ENCODE measurements at regions not wholly inside any gene's neighbourhood (a gene's known extent, or its start where the extent isn't known, plus 50 kb on each side); places are given as distances from the start of the nearest gene placed in this dataset.

DNA sequence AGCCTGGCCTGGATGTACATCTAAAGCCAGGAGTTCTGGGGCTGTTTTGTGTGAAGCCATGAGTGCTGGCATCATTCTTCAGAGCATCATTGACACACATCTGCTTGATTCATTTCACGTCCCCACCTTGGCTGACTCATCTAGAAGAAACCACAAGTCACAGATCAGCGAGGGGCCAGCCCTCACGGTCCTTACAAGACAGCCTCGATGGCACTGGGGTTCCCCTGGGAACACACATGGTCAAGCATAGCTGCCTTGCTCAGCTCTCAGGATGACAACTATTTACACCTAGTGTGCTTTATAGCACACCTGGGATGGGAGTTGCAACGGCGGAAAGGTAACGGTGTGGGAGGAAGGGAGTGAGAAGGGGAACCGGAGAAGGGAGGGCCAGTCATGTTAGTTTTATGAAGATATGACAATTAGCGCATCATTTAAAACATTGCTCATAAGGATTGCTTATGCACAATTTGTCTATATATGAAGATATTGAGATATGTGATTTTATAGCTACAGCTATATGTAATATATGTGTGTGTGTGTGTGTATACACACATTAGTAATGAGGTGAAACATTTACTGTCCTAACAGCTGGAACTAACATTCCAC, 227.1 kb downstream of the RPLP1 start:
- TF ChIP-seq, protein P1, sequence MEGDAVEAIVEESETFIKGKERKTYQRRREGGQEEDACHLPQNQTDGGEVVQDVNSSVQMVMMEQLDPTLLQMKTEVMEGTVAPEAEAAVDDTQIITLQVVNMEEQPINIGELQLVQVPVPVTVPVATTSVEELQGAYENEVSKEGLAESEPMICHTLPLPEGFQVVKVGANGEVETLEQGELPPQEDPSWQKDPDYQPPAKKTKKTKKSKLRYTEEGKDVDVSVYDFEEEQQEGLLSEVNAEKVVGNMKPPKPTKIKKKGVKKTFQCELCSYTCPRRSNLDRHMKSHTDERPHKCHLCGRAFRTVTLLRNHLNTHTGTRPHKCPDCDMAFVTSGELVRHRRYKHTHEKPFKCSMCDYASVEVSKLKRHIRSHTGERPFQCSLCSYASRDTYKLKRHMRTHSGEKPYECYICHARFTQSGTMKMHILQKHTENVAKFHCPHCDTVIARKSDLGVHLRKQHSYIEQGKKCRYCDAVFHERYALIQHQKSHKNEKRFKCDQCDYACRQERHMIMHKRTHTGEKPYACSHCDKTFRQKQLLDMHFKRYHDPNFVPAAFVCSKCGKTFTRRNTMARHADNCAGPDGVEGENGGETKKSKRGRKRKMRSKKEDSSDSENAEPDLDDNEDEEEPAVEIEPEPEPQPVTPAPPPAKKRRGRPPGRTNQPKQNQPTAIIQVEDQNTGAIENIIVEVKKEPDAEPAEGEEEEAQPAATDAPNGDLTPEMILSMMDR (IDR thresholded peaks at IDR 0.05): no peak
- no peak for TF ChIP-seq POLR2A (IDR thresholded peaks at IDR 0.05)
